Left lung (tissue), 4 donors: ENCODE measurements at regions not wholly inside any gene's neighbourhood (a gene's known extent, or its start where the extent isn't known, plus 50 kb on each side); places are given as distances from the start of the nearest gene placed in this dataset.
A peak's percentile ranks its signal among the peaks of the same experiment; 100 is the strongest.

Experiments used
- ATAC-seq: fragments of 200-7000 bp; cut with Tn5 transposase; one replicate; pipeline ENCODE4 v1.9.1; 2020; ENCODE audit warnings: moderate library complexity
- DNase-seq, 4 donors: peaks; one replicate each; pipeline ENCODE4 v3.0.0-alpha.2; 2013 to 2020
- H3K27ac ChIP-seq, 2 donors: fragments of 200-600 bp; sonication (generic) in 1 of 2; one replicate each; pipeline versions ENCODE4 v1.5.0 to v1.8.0; 2020 to 2021
- H3K27me3 ChIP-seq, 2 donors: fragments of 200-600 bp; sonication (generic) in 1 of 2; one replicate each; pipeline versions ENCODE4 v1.5.0 to v1.8.0; 2020 to 2021
- H3K36me3 ChIP-seq, 2 donors: fragments of 200-600 bp; sonication (generic) in 1 of 2; one replicate each; pipeline versions ENCODE4 v1.5.0 to v1.8.0; 2020 to 2021
- H3K4me1 ChIP-seq, 2 donors: fragments of 200-600 bp; one replicate each; pipeline ENCODE4 v1.8.0; 2021
- H3K4me3 ChIP-seq, 2 donors: fragments of 200-600 bp; sonication (generic) in 1 of 2; one replicate each; pipeline versions ENCODE4 v1.5.0 to v1.8.0; 2020 to 2021; ENCODE audit warnings: mild to moderate bottlenecking in 1 of 2
- H3K9me3 ChIP-seq, 2 donors: fragments of 200-600 bp; sonication (generic) in 1 of 2; one replicate each; pipeline versions ENCODE4 v1.5.0 to v1.8.0; 2020 to 2021
- intact Hi-C, 2 donors: fragments of 100-400 bp; cut with DNase I; formaldehyde crosslinking; loops; one replicate each; pipeline versions ENCODE4 v1.11.2 to v1.14.2; 2022
- TF ChIP-seq, protein P1 (sequence below), 2 donors: fragments of 200-600 bp; sonication (generic) in 1 of 2; IDR thresholded peaks; one replicate each; pipeline versions ENCODE4 v1.5.0 to v1.8.0; 2021; ENCODE audit warnings: antibody characterized with exemption in 2 of 2
- donor health status: DM: no; HTN: yes; CAD: no.
- donor health status: DM: no; HTN: no; CAD: no.

GRCh38 chr1:47523835-47524215 lies 86.0 kb downstream of the FOXD2 start:
- Histone ChIP-seq H3K36me3 (no peaks in the 10 kb centered on the region), H3K4me1 (no peaks in the 10 kb centered on the region), H3K27ac (no peak overlapping the region), H3K9me3 (peaks cover 0 to under 1% of the 10 kb centered on the region in 2 donors), H3K4me3 (no peak overlapping the region), H3K27me3 (peaks cover 0 to 6% of the 10 kb centered on the region in 2 donors)
- ATAC-seq (no peak), DNase-seq (no peak)
- TF ChIP-seq, protein P1, sequence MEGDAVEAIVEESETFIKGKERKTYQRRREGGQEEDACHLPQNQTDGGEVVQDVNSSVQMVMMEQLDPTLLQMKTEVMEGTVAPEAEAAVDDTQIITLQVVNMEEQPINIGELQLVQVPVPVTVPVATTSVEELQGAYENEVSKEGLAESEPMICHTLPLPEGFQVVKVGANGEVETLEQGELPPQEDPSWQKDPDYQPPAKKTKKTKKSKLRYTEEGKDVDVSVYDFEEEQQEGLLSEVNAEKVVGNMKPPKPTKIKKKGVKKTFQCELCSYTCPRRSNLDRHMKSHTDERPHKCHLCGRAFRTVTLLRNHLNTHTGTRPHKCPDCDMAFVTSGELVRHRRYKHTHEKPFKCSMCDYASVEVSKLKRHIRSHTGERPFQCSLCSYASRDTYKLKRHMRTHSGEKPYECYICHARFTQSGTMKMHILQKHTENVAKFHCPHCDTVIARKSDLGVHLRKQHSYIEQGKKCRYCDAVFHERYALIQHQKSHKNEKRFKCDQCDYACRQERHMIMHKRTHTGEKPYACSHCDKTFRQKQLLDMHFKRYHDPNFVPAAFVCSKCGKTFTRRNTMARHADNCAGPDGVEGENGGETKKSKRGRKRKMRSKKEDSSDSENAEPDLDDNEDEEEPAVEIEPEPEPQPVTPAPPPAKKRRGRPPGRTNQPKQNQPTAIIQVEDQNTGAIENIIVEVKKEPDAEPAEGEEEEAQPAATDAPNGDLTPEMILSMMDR (IDR thresholded peaks at IDR 0.05), result no peak
- intact Hi-C loops, result no loop called here

DNA sequence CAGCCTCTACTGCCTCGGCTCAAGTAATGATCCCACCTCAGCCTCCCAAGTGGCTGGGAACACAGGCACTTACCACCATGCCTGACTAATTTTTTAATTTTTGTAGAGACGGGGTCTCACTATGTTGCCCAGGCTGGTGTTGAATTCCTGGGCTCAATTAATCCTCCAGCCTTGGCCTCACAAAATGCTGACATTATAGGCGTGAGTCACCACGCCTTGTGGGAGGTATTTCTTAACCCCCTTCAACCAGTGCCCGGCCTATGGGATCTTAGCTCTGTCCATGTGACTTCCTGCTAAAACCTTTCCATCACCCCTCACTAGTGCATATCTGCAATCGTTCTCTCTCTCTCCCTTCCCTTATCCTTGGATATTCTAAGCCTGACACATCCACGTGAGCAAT lies 86.4 kb downstream of the FOXD2 start:
- TF ChIP-seq, protein P1 (IDR thresholded peaks at IDR 0.05), result no peak
- no peak for DNase-seq
- Histone ChIP-seq H3K9me3 (peaks cover 0 to 5% of the 10 kb centered on the region in 2 donors), H3K36me3 (no peaks in the 10 kb centered on the region), H3K4me3 (no peak overlapping the region), H3K27ac (no peak overlapping the region), H3K4me1 (no peaks in the 10 kb centered on the region), H3K27me3 (peaks cover 0 to 6% of the 10 kb centered on the region in 2 donors)
- ATAC-seq, result no peak
- intact Hi-C loops, result no loop called here

DNA sequence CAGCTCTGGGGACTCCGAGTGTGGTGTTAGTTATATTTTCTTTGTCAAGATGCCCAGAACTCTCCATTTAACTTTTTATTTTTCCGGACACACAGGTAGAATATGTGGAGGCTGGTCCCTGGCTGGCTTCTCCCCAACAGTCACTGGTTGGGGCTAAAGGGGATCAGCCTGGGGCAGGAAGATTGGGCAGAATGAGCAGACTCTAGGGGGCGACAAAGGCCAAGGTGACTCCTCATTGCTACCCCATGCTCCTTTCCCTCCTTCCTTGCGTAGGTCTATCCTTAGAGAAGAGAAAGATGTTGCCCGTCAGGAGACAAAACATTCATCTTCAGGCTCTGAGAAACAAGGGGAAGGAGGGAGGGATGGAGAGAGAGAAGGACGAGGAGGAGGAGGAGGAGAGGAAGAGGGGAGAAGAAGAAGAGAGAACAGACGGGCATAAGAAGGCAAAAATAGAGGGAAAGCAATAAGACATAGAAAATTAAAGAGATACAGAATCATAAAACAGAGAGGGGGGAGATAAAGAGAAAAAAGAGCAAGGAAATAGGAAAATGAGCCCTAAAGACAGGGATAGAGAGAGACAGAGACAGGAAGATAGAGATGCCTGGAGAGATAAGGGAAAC lies 89.9 kb downstream of the FOXD2 start:
- peaks cover 0 to 15% of the 10 kb centered on the region in 2 donors for H3K27me3 ChIP-seq
- intact Hi-C loops, result no loop called here
- peaks cover 0 to under 1% of the 10 kb centered on the region in 2 donors for H3K4me1 ChIP-seq
- TF ChIP-seq, protein P1 (IDR thresholded peaks at IDR 0.05), result peak; percentile 37 to 38
- H3K36me3 ChIP-seq, result no peaks in the 10 kb centered on the region
- peaks cover 0 to 14% of the 10 kb centered on the region in 2 donors for H3K9me3 ChIP-seq
- ATAC-seq (peak; percentile 91), DNase-seq (peak in 1 of 4 donors; percentile 37)
- no peak overlapping the region for H3K4me3 ChIP-seq
- no peak overlapping the region for H3K27ac ChIP-seq

DNA sequence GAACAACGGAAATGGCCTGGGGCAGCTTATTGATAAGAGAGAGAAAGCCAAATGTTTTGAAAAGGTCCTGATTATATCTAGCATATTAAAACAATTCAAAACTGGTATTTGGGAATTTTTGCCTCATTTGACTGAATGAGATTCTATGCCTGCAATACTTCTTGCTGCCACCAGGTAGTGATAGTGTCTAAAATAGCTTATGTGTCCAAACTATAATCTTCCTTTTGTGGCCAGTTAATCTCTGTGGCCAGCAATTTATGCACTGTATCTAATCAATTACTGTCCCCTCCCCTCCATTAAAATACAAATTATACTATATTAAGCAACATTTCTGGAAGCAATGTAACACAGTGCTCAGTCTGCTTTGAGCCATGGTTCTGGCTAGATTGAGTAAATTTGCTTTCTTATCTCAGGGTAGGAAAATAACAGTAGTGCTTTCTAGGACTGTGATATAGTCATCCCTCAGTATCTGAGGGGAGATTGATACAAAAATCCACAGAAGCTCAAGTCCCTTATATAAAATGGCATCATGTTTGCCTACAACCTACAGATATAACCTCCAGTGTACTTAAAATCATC lies 91.8 kb downstream of the FOXD2 start:
- DNase-seq (no peak), ATAC-seq (no peak)
- intact Hi-C loops, result loop anchor here (5.0 to 10.0 kb wide), 2 partner anchors 165 to 183 kb away; no protein-coding TSS in a partner anchor
- Histone ChIP-seq H3K9me3 (peaks cover 0 to 14% of the 10 kb centered on the region in 2 donors), H3K36me3 (no peaks in the 10 kb centered on the region), H3K4me3 (no peak overlapping the region), H3K27ac (no peak overlapping the region), H3K4me1 (peaks cover 3 to 13% of the 10 kb centered on the region in 2 donors), H3K27me3 (peaks cover 0 to 33% of the 10 kb centered on the region in 2 donors)
- TF ChIP-seq, protein P1 (IDR thresholded peaks at IDR 0.05), result peak; percentile 29 to 31
